Endothelial cell of umbilical vein (primary cell): ENCODE measurements at regions not wholly inside any gene's neighbourhood (a gene's known extent, or its start where the extent isn't known, plus 50 kb on each side); places are given as distances from the start of the nearest gene placed in this dataset.

Source experiments
- BruUV-seq: library from RNA; stranded (reverse); fragments of 400-500 nt; replicated peaks from 2 replicates; lab custom pipeline; 2021; lab: Mats Ljungman, UMichigan
- CTCF ChIA-PET: fragments of 300-600, 350-600 bp; sonication (Branson Sonifier 250); formaldehyde crosslinking; loops from one replicate; lab custom pipeline; 2021; ENCODE audit warnings: antibody characterized with exemption, inconsistent platforms; lab: Charles Lee
- POLR2A ChIA-PET: fragments of 300-600, 350-600 bp; sonication (Branson Sonifier 250); formaldehyde crosslinking; loops from one replicate; lab custom pipeline; 2021; ENCODE audit warnings: antibody characterized with exemption, inconsistent platforms; lab: Charles Lee
- DNase-seq: peaks from one replicate; pipeline ENCODE4 v3.0.0-alpha.2; 2011; ENCODE audit warnings: low read depth, low spot score
- FAIRE-seq: peaks from 2 replicates; lab custom pipeline; 2011; peaks lifted over from hg19 to GRCh38; lab: Jason Lieb, UNC
- H2AFZ ChIP-seq: 2 replicates; pipeline ENCODE4 v1.6.0; 2012; ENCODE audit warnings: low read depth, low read length, control low read depth, inconsistent platforms
- H3K27ac ChIP-seq: 2 replicates; pipeline ENCODE4 v1.5.1; 2011; ENCODE audit warnings: low read depth, mild to moderate bottlenecking, control low read depth, low read length, moderate library complexity; ENCODE audit not compliant: insufficient read depth
- H3K27me3 ChIP-seq, 2 experiments: 2 replicates each; pipeline versions ENCODE4 v1.6.0 to v1.6.1; 2011; ENCODE audit warnings: low read length in 2 of 2, mixed read lengths in 1 of 2; ENCODE audit not compliant: control insufficient read depth in 2 of 2, insufficient read depth in 2 of 2
- H3K36me3 ChIP-seq, 2 experiments: 2 replicates in 1 of 2; 3 replicates in 1 of 2; pipeline ENCODE4 v1.5.1; 2011; ENCODE audit warnings: low read length in 2 of 2, mild to moderate bottlenecking in 1 of 2, moderate library complexity in 1 of 2; ENCODE audit not compliant: control insufficient read depth in 2 of 2, insufficient read depth in 2 of 2; ENCODE audit errors: extremely low read depth in 1 of 2
- H3K4me1 ChIP-seq: 3 replicates; pipeline ENCODE4 v1.5.1; 2011; ENCODE audit warnings: mild to moderate bottlenecking, low read length; ENCODE audit not compliant: control insufficient read depth, insufficient read depth; ENCODE audit errors: extremely low read depth
- H3K4me2 ChIP-seq: 2 replicates; pipeline ENCODE4 v1.6.1; 2011; ENCODE audit warnings: low read length, control low read depth, mixed read lengths; ENCODE audit not compliant: insufficient read depth
- H3K4me3 ChIP-seq, 3 experiments: fragments of 200-600 bp in 1 of 3; sonication (generic), shearing (Covaris generic) in 1 of 3; replicated peaks in 1 of 3; 2 replicates each; pipeline ENCODE4 v1.5.1; 2011 to 2016; ENCODE audit warnings: control low read depth in 3 of 3, low read length in 3 of 3, mild to moderate bottlenecking in 2 of 3, inconsistent platforms in 1 of 3, low read depth in 1 of 3, moderate library complexity in 1 of 3; ENCODE audit not compliant: insufficient read depth in 1 of 3
- H3K79me2 ChIP-seq: 2 replicates; pipeline ENCODE4 v1.6.0; 2012; ENCODE audit warnings: low read length, inconsistent platforms; ENCODE audit not compliant: control insufficient read depth, insufficient read depth
- H3K9ac ChIP-seq: replicated peaks from 2 replicates; pipeline ENCODE3; 2011; ENCODE audit warnings: low read length, control low read depth; ENCODE audit not compliant: insufficient read depth; ENCODE audit errors: extremely low read depth
- H3K9me1 ChIP-seq: replicated peaks from 3 replicates; pipeline ENCODE4 v1.6.0; 2011; ENCODE audit warnings: mild to moderate bottlenecking, low read length; ENCODE audit not compliant: control insufficient read depth, insufficient read depth; ENCODE audit errors: extremely low read depth
- H3K9me3 ChIP-seq: replicated peaks from 2 replicates; pipeline ENCODE4 v1.5.1; 2012; ENCODE audit warnings: low read length, inconsistent platforms; ENCODE audit not compliant: control insufficient read depth, insufficient read depth
- H4K20me1 ChIP-seq: replicated peaks from 2 replicates; pipeline ENCODE3; 2011; ENCODE audit warnings: mild to moderate bottlenecking, low read length; ENCODE audit not compliant: control insufficient read depth, insufficient read depth; ENCODE audit errors: extremely low read depth
- EZH2 ChIP-seq: IDR thresholded peaks from 2 replicates; pipeline ENCODE4 v1.6.1; 2012; ENCODE audit warnings: borderline replicate concordance, low read depth, mild to moderate bottlenecking, moderate library complexity, low read length, inconsistent platforms; ENCODE audit not compliant: severe bottlenecking
- FOS ChIP-seq: IDR thresholded peaks from 2 replicates; pipeline ENCODE4 v1.6.1; 2011; ENCODE audit warnings: mild to moderate bottlenecking, low read length, moderate library complexity, borderline replicate concordance; ENCODE audit not compliant: insufficient read depth
- GATA2 ChIP-seq: IDR thresholded peaks from 2 replicates; pipeline ENCODE4 v1.7.0; 2011; ENCODE audit warnings: low read depth, mild to moderate bottlenecking, moderate library complexity, mixed read lengths, low read length; ENCODE audit not compliant: insufficient read length, insufficient read depth
- JUN ChIP-seq: IDR thresholded peaks from 2 replicates; pipeline ENCODE4 v1.6.1; 2011; ENCODE audit warnings: borderline replicate concordance, low read depth; ENCODE audit not compliant: insufficient read length, insufficient read depth
- MYC ChIP-seq: IDR thresholded peaks from one replicate; pipeline ENCODE4 v1.6.1; 2011; ENCODE audit warnings: mild to moderate bottlenecking, low read depth, low read length
- POLR2A ChIP-seq: IDR thresholded peaks from 2 replicates; pipeline ENCODE4 v1.6.1; 2012; ENCODE audit warnings: low read depth, mild to moderate bottlenecking, control low read depth, low read length
- POLR2AphosphoS5 ChIP-seq: IDR thresholded peaks from 2 replicates; pipeline ENCODE4 v1.6.1; 2012; ENCODE audit warnings: low read depth, mild to moderate bottlenecking, control low read depth, low read length, moderate library complexity; ENCODE audit not compliant: insufficient read depth
- dilution Hi-C: fragments of 300-500 bp; cut with MboI; formaldehyde crosslinking; loops from one replicate; pipeline ENCODE4 v1.15.0; 2019; ENCODE audit warnings: low sequenced_read_pairs; ENCODE audit not compliant: extremely low pct_ligation_motif_present
- intact Hi-C: fragments of 100-400 bp; cut with micrococcal nuclease; formaldehyde crosslinking; loops from one replicate; pipeline ENCODE4 v1.10.0; 2022
- TF ChIP-seq, protein P1 (sequence below), 2 donors: IDR thresholded peaks; 1 replicate in 1 of 2; 2 replicates in 1 of 2; pipeline ENCODE4 v1.5.1; 2011; ENCODE audit warnings: low read length in 2 of 2, mild to moderate bottlenecking in 2 of 2, moderate library complexity in 2 of 2, control low read depth in 1 of 2, inconsistent platforms in 1 of 2, low read depth in 1 of 2; ENCODE audit not compliant: insufficient read depth in 1 of 2; ENCODE audit errors: extremely low read depth in 1 of 2
- TF ChIP-seq, protein P2 (sequence below): IDR thresholded peaks from 2 replicates; pipeline ENCODE4 v1.6.1; 2011; ENCODE audit not compliant: insufficient read depth, insufficient read length

DNA sequence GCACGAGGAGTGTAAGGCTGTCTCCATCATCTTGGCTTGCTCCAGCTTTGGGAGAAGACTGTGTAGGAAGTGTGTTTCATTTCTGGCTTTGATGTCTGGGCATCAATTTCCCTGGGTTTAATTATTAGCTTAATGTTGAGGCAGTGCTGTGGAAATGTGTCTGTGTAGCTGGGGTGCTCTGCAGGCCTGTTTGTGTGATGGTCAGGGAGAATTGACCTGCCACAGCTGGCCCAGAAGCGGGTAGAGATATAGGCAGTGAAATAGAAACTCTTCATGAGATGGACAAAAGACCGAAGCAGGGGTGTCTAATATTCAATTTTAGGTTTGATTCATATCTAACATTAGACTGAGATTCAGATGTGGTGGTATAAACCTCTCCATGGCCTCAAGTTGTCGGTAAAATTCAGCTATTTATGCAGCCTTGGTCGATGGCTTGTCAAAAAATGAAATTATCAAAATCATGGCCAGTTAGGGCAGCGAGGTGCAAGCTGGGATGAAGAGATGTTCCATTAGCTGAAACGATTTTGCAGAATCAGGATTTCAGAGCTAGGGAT is 95.3 kb upstream of the SNX9 start:
- FAIRE-seq = no peak
- intact Hi-C loops = no loop called here

More for the DNA sequence above, 95.3 kb upstream of the SNX9 start:
- H3K79me2 ChIP-seq = no peaks in the 10 kb centered on the region
- H3K36me3 ChIP-seq = no peaks in the 10 kb centered on the region
- H3K27ac ChIP-seq = no peak overlapping the region
- ChIA-PET POLR2A (interaction anchor here (0.6 kb wide), 1 partner anchor 399 kb away, joined by 3 read pairs; no protein-coding TSS in a partner anchor), CTCF (interaction anchor here (0.6 to 1.4 kb wide), 4 partner anchors 10 to 186 kb away, joined by 3 to 4 read pairs (median 3); no protein-coding TSS in a partner anchor)
- BruUV-seq = no TSS peak
- TF ChIP-seq GATA2 (no peak), POLR2A (no peak), JUN (no peak), EZH2 (no peak), FOS (no peak), POLR2AphosphoS5 (no peak), MYC (no peak)
- TF ChIP-seq, protein P1, sequence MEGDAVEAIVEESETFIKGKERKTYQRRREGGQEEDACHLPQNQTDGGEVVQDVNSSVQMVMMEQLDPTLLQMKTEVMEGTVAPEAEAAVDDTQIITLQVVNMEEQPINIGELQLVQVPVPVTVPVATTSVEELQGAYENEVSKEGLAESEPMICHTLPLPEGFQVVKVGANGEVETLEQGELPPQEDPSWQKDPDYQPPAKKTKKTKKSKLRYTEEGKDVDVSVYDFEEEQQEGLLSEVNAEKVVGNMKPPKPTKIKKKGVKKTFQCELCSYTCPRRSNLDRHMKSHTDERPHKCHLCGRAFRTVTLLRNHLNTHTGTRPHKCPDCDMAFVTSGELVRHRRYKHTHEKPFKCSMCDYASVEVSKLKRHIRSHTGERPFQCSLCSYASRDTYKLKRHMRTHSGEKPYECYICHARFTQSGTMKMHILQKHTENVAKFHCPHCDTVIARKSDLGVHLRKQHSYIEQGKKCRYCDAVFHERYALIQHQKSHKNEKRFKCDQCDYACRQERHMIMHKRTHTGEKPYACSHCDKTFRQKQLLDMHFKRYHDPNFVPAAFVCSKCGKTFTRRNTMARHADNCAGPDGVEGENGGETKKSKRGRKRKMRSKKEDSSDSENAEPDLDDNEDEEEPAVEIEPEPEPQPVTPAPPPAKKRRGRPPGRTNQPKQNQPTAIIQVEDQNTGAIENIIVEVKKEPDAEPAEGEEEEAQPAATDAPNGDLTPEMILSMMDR (IDR thresholded peaks at IDR 0.05; ENCODE audit: extremely low read depth in 1 of 2, insufficient read depth in 1 of 2, low read depth in 1 of 2, low read length in 2 of 2) = no peak
- TF ChIP-seq, protein P2, sequence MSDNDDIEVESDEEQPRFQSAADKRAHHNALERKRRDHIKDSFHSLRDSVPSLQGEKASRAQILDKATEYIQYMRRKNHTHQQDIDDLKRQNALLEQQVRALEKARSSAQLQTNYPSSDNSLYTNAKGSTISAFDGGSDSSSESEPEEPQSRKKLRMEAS = no peak
- no peak overlapping the region for H3K9ac ChIP-seq
- H3K4me3 ChIP-seq = no peak overlapping the region
- no peaks in the 10 kb centered on the region for H3K4me1 ChIP-seq
- H3K27me3 ChIP-seq = peaks cover 4 to 11% of the 10 kb centered on the region in 2 experiments
- H3K4me2 ChIP-seq = no peak overlapping the region
- H3K9me1 ChIP-seq = no peaks in the 10 kb centered on the region
- H3K9me3 ChIP-seq = no peaks in the 10 kb centered on the region
- dilution Hi-C loops = no loop called here
- DNase-seq = no peak
- no peak overlapping the region for H2AFZ ChIP-seq
- H4K20me1 ChIP-seq = no peaks in the 10 kb centered on the region
